ENCODE measurements at regions not wholly inside any gene's neighbourhood (a gene's known extent, or its start where the extent isn't known, plus 50 kb on each side); places are given as distances from the start of the nearest gene placed in this dataset.

DNA sequence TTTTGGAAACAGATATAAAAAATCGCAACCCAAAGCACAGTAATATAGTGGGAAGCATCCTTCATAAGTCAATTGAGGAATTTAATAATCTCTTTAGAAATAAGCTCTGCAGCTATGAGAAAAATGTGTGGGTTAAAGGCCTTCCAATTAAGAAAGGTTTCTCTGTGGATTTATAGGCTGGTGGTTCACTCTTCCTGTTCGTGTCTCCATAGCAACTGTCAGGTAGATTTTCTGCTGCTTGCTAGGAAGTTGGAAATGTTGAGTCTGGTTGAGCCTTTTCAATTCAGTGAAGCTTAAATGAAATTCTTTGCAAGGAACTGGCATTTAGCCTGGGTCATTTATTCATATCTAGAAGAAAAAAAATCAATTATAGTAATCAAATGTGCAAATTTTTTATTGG lies 652.8 kb upstream of the CELF2 start:
- H4K20me1 ChIP-seq (ENCODE audit: low read depth, low read length), result no peaks in the 10 kb centered on the region
- no peaks in the 10 kb centered on the region for H3K36me3 ChIP-seq (ENCODE audit: low read length)
- no peak overlapping the region for H3K4me3 ChIP-seq (ENCODE audit: insufficient read depth, low read length, poor library complexity, severe bottlenecking)
- H3K9me3 ChIP-seq (ENCODE audit: insufficient read depth, low read length), result no peaks in the 10 kb centered on the region
- no peak overlapping the region for H3K9ac ChIP-seq (ENCODE audit: low read length)
- no peaks in the 10 kb centered on the region for H3K9me2 ChIP-seq (replicated peaks; ENCODE audit: insufficient read depth, low read length)
- H2AFZ ChIP-seq (ENCODE audit: low read depth, low read length, severe bottlenecking), result no peak overlapping the region
- H3F3A ChIP-seq (ENCODE audit: insufficient read depth), result no peaks in the 10 kb centered on the region
- TF ChIP-seq, protein P1, sequence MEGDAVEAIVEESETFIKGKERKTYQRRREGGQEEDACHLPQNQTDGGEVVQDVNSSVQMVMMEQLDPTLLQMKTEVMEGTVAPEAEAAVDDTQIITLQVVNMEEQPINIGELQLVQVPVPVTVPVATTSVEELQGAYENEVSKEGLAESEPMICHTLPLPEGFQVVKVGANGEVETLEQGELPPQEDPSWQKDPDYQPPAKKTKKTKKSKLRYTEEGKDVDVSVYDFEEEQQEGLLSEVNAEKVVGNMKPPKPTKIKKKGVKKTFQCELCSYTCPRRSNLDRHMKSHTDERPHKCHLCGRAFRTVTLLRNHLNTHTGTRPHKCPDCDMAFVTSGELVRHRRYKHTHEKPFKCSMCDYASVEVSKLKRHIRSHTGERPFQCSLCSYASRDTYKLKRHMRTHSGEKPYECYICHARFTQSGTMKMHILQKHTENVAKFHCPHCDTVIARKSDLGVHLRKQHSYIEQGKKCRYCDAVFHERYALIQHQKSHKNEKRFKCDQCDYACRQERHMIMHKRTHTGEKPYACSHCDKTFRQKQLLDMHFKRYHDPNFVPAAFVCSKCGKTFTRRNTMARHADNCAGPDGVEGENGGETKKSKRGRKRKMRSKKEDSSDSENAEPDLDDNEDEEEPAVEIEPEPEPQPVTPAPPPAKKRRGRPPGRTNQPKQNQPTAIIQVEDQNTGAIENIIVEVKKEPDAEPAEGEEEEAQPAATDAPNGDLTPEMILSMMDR (IDR thresholded peaks at IDR 0.05; ENCODE audit: insufficient read depth, low read length, poor library complexity, severe bottlenecking), result no peak
- TF ChIP-seq EZH2phosphoT487 (conservative IDR thresholded peaks at IDR 0.05; ENCODE audit: low read length), result no peak
- H3K79me2 ChIP-seq (ENCODE audit: insufficient read depth, low read length), result no peaks in the 10 kb centered on the region
- H3K4me2 ChIP-seq (ENCODE audit: low read depth, low read length, poor library complexity, severe bottlenecking), result no peak overlapping the region
- no peak overlapping the region for H3K27ac ChIP-seq (ENCODE audit: low read depth, low read length)
- no peaks in the 10 kb centered on the region for H3K27me3 ChIP-seq (ENCODE audit: low read length)

DNA sequence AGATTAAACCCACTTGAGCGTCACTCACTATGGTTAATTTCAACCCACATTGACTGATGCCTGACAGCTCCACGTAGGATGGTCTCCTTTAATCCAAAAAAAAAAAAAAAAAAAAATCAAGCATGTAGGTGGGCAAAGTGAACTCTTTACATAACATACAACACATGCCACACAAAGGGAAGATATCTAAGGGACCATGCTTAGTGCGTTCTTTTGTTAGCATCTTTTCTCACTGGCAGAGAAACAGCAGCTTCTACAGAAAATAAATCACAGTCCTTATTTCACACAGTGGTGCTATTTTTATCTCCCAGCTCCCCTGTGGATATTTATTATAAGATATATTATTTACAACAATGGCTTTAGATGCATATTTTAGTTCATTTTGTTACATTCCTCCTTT lies 652.0 kb upstream of the CELF2 start:
- Histone ChIP-seq H3K27ac (ENCODE audit: low read depth, low read length) (no peak overlapping the region), H3K9me3 (ENCODE audit: insufficient read depth, low read length) (no peaks in the 10 kb centered on the region), H3K9me2 (replicated peaks; ENCODE audit: insufficient read depth, low read length) (no peaks in the 10 kb centered on the region), H3K4me2 (ENCODE audit: low read depth, low read length, poor library complexity, severe bottlenecking) (no peak overlapping the region), H4K20me1 (ENCODE audit: low read depth, low read length) (no peaks in the 10 kb centered on the region), H3K4me3 (ENCODE audit: insufficient read depth, low read length, poor library complexity, severe bottlenecking) (no peak overlapping the region), H3K79me2 (ENCODE audit: insufficient read depth, low read length) (no peaks in the 10 kb centered on the region), H2AFZ (ENCODE audit: low read depth, low read length, severe bottlenecking) (no peak overlapping the region), H3K9ac (ENCODE audit: low read length) (no peak overlapping the region), H3K36me3 (ENCODE audit: low read length) (no peaks in the 10 kb centered on the region), H3K27me3 (ENCODE audit: low read length) (no peaks in the 10 kb centered on the region), H3F3A (ENCODE audit: insufficient read depth) (no peaks in the 10 kb centered on the region)
- TF ChIP-seq EZH2phosphoT487 (conservative IDR thresholded peaks at IDR 0.05; ENCODE audit: low read length), result no peak
- TF ChIP-seq, protein P1 (IDR thresholded peaks at IDR 0.05; ENCODE audit: insufficient read depth, low read length, poor library complexity, severe bottlenecking), result no peak

DNA sequence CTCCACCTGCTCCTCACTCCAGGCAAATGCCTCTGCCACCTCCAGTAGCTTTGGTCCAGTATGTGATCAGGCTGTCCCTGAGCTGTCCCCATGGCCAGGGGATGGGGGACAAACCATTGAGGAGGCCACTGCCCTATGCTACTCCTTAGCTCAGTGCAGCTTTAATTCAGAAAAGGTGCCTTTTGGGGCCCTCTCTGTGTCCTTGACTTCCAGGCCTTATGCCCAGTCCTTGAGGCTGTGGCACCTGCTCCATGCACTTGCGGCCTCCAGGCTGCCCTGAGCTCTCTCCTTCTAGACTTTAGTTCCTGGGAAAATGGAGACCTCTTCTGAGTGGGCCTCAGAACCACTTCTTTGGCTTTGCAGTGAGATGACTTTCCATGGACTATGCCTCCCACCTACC lies 650.8 kb upstream of the CELF2 start:
- H3K9me3 ChIP-seq (ENCODE audit: insufficient read depth, low read length), result no peaks in the 10 kb centered on the region
- H3K9me2 ChIP-seq (replicated peaks; ENCODE audit: insufficient read depth, low read length), result no peaks in the 10 kb centered on the region
- H3K36me3 ChIP-seq (ENCODE audit: low read length), result no peaks in the 10 kb centered on the region
- no peak overlapping the region for H2AFZ ChIP-seq (ENCODE audit: low read depth, low read length, severe bottlenecking)
- H3K79me2 ChIP-seq (ENCODE audit: insufficient read depth, low read length), result no peaks in the 10 kb centered on the region
- H3K4me3 ChIP-seq (ENCODE audit: insufficient read depth, low read length, poor library complexity, severe bottlenecking), result no peak overlapping the region
- H3K9ac ChIP-seq (ENCODE audit: low read length), result no peak overlapping the region
- H3K27ac ChIP-seq (ENCODE audit: low read depth, low read length), result no peak overlapping the region
- no peak for TF ChIP-seq EZH2phosphoT487 (conservative IDR thresholded peaks at IDR 0.05; ENCODE audit: low read length)
- TF ChIP-seq, protein P1 (IDR thresholded peaks at IDR 0.05; ENCODE audit: insufficient read depth, low read length, poor library complexity, severe bottlenecking), result no peak
- no peaks in the 10 kb centered on the region for H3F3A ChIP-seq (ENCODE audit: insufficient read depth)
- H4K20me1 ChIP-seq (ENCODE audit: low read depth, low read length), result no peaks in the 10 kb centered on the region
- no peak overlapping the region for H3K4me2 ChIP-seq (ENCODE audit: low read depth, low read length, poor library complexity, severe bottlenecking)
- H3K27me3 ChIP-seq (ENCODE audit: low read length), result no peaks in the 10 kb centered on the region

DNA sequence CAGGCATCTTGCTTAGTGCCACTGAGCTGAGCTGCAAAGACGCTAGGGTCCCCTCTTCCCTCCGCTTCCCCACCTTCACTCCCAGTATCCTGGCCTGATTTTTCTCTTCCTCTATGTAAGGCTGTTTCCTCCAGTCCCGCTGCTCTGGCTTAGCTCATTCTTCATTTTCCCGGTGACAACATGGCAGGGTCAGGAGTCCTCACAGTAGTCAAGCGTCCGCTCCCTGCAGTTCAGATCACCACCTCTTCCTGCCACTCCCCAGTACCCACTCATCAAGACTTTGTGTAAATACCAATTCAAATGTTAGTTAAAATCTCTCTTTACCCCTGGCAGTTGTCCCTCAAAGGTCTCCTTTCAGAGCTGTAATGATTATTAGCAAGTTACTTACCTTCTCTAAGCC lies 650.4 kb upstream of the CELF2 start:
- H3K79me2 ChIP-seq (ENCODE audit: insufficient read depth, low read length), result no peaks in the 10 kb centered on the region
- no peaks in the 10 kb centered on the region for H3K36me3 ChIP-seq (ENCODE audit: low read length)
- H3F3A ChIP-seq (ENCODE audit: insufficient read depth), result no peaks in the 10 kb centered on the region
- no peaks in the 10 kb centered on the region for H3K27me3 ChIP-seq (ENCODE audit: low read length)
- no peak overlapping the region for H3K9ac ChIP-seq (ENCODE audit: low read length)
- H3K27ac ChIP-seq (ENCODE audit: low read depth, low read length), result no peak overlapping the region
- no peaks in the 10 kb centered on the region for H3K9me3 ChIP-seq (ENCODE audit: insufficient read depth, low read length)
- H3K4me2 ChIP-seq (ENCODE audit: low read depth, low read length, poor library complexity, severe bottlenecking), result no peak overlapping the region
- H2AFZ ChIP-seq (ENCODE audit: low read depth, low read length, severe bottlenecking), result no peak overlapping the region
- H4K20me1 ChIP-seq (ENCODE audit: low read depth, low read length), result no peaks in the 10 kb centered on the region
- no peaks in the 10 kb centered on the region for H3K9me2 ChIP-seq (replicated peaks; ENCODE audit: insufficient read depth, low read length)
- H3K4me3 ChIP-seq (ENCODE audit: insufficient read depth, low read length, poor library complexity, severe bottlenecking), result no peak overlapping the region
- TF ChIP-seq EZH2phosphoT487 (conservative IDR thresholded peaks at IDR 0.05; ENCODE audit: low read length), result no peak
- TF ChIP-seq, protein P1 (IDR thresholded peaks at IDR 0.05; ENCODE audit: insufficient read depth, low read length, poor library complexity, severe bottlenecking), result no peak
